ENCODE measurements at regions not wholly inside any gene's neighbourhood (a gene's known extent, or its start where the extent isn't known, plus 50 kb on each side); places are given as distances from the start of the nearest gene placed in this dataset.

GRCh38 chr18:980586-980985 is 75.9 kb downstream of the ADCYAP1 start:
- H3K4me3 ChIP-seq (ENCODE audit: control insufficient read depth, low read depth, low read length) = no peak overlapping the region
- TF ChIP-seq CTCF (IDR thresholded peaks at IDR 0.05; ENCODE audit: control insufficient read depth, insufficient read depth, low read depth, low read length, missing control alignments) = no peak

GRCh38 chr18:984004-984403 is 79.3 kb downstream of the ADCYAP1 start:
- no peak for DNase-seq (ENCODE audit: low read depth)
- TF ChIP-seq CTCF (IDR thresholded peaks at IDR 0.05; ENCODE audit: control insufficient read depth, insufficient read depth, low read depth, low read length, missing control alignments) = no peak
- H3K4me3 ChIP-seq (ENCODE audit: control insufficient read depth, low read depth, low read length) = no peak overlapping the region

More at GRCh38 chr18:980586-980985, 75.9 kb downstream of the ADCYAP1 start:
- DNase-seq (ENCODE audit: low read depth) = no peak

- DNase-seq (ENCODE audit: low read depth) = no peak
- no peak for TF ChIP-seq CTCF (IDR thresholded peaks at IDR 0.05; ENCODE audit: control insufficient read depth, insufficient read depth, low read depth, low read length, missing control alignments)
- H3K4me3 ChIP-seq (ENCODE audit: control insufficient read depth, low read depth, low read length) = no peak overlapping the region
Measured at GRCh38 chr18:985212-985661, 80.6 kb downstream of the ADCYAP1 start.

GRCh38 chr18:986051-986450 is 81.4 kb downstream of the ADCYAP1 start:
- no peak for DNase-seq (ENCODE audit: low read depth)

GRCh38 chr18:986552-986951 is 81.9 kb downstream of the ADCYAP1 start:
- DNase-seq (ENCODE audit: low read depth) = no peak
- no peak for TF ChIP-seq CTCF (IDR thresholded peaks at IDR 0.05; ENCODE audit: control insufficient read depth, insufficient read depth, low read depth, low read length, missing control alignments)
- H3K4me3 ChIP-seq (ENCODE audit: control insufficient read depth, low read depth, low read length) = no peak overlapping the region

More at GRCh38 chr18:986051-986450, 81.4 kb downstream of the ADCYAP1 start:
- no peak overlapping the region for H3K4me3 ChIP-seq (ENCODE audit: control insufficient read depth, low read depth, low read length)
- TF ChIP-seq CTCF (IDR thresholded peaks at IDR 0.05; ENCODE audit: control insufficient read depth, insufficient read depth, low read depth, low read length, missing control alignments) = no peak

GRCh38 chr18:987325-988186 is 82.9 kb downstream of the ADCYAP1 start:
- DNase-seq (ENCODE audit: low read depth) = no peak
- TF ChIP-seq CTCF (IDR thresholded peaks at IDR 0.05; ENCODE audit: control insufficient read depth, insufficient read depth, low read depth, low read length, missing control alignments) = no peak
- H3K4me3 ChIP-seq (ENCODE audit: control insufficient read depth, low read depth, low read length) = no peak overlapping the region

Measured in AG09309 (cell line).